Panc1 (cell line): ENCODE measurements at regions not wholly inside any gene's neighbourhood (a gene's known extent, or its start where the extent isn't known, plus 50 kb on each side); places are given as distances from the start of the nearest gene placed in this dataset.

ENCODE experiments used
- ATAC-seq: fragments of 200-7000 bp; cut with Tn5 transposase; 2 replicates; pipeline ENCODE4 v1.9.1; 2020; ENCODE audit warnings: mild to moderate bottlenecking, moderate library complexity
- BruUV-seq: library from RNA; stranded (reverse); fragments of 400-500 nt; replicated peaks from 2 replicates; lab custom pipeline; 2021; lab: Mats Ljungman, UMichigan
- CTCF ChIA-PET: fragments of 300-600 bp; sonication (Branson Sonifier 250); formaldehyde crosslinking; loops from one replicate; lab custom pipeline; 2022; ENCODE audit warnings: antibody characterized with exemption; lab: Charles Lee
- POLR2A ChIA-PET: fragments of 300-600 bp; sonication (Branson Sonifier 250); formaldehyde crosslinking; loops from one replicate; lab custom pipeline; 2022; ENCODE audit warnings: antibody characterized with exemption; lab: Charles Lee
- DNase-seq: peaks from one replicate; pipeline ENCODE4 v3.0.0-alpha.2; 2010; ENCODE audit warnings: low read depth, low spot score
- H3K27ac ChIP-seq: 2 replicates; pipeline ENCODE4 v1.5.1; 2011; ENCODE audit warnings: mild to moderate bottlenecking, low read length, inconsistent platforms
- H3K27me3 ChIP-seq: fragments of 200-500 bp; sonication (Bioruptor generic); 2 replicates; pipeline ENCODE4 v1.6.0; 2014; ENCODE audit warnings: low read length, inconsistent platforms; ENCODE audit not compliant: control insufficient read depth, insufficient read depth
- H3K36me3 ChIP-seq: fragments of 200-500 bp; sonication (Bioruptor generic); 2 replicates; pipeline ENCODE4 v1.5.1; 2014; ENCODE audit warnings: inconsistent platforms, mild to moderate bottlenecking, low read length, moderate library complexity; ENCODE audit not compliant: control insufficient read depth, insufficient read depth
- H3K4me1 ChIP-seq: 2 replicates; pipeline ENCODE4 v1.5.1; 2011; ENCODE audit warnings: inconsistent platforms, mild to moderate bottlenecking, low read length, moderate library complexity; ENCODE audit not compliant: control insufficient read depth, insufficient read depth
- H3K4me3 ChIP-seq, 2 experiments: 2 replicates each; pipeline ENCODE4 v1.5.1; 2011 to 2012; ENCODE audit warnings: low read depth in 2 of 2, low read length in 2 of 2, mild to moderate bottlenecking in 2 of 2, inconsistent platforms in 1 of 2, moderate library complexity in 1 of 2
- H3K9me3 ChIP-seq: fragments of 200-500 bp; sonication (Bioruptor generic); 2 replicates; pipeline ENCODE4 v1.5.1; 2014; ENCODE audit warnings: low read depth, mild to moderate bottlenecking, inconsistent platforms, low read length, moderate library complexity; ENCODE audit not compliant: control insufficient read depth, insufficient read depth
- CTCF ChIP-seq: fragments of 450-650 bp; IDR thresholded peaks from 2 replicates; pipeline ENCODE4 v1.5.1; 2017; ENCODE audit warnings: mild to moderate bottlenecking
- POLR2AphosphoS5 ChIP-seq: IDR thresholded peaks from 2 replicates; pipeline ENCODE4 v1.6.1; 2012; ENCODE audit warnings: mild to moderate bottlenecking, low read depth, low read length, moderate library complexity
- REST ChIP-seq, 2 experiments: IDR thresholded peaks; 2 replicates each; pipeline ENCODE4 v1.6.1; 2011 to 2012; ENCODE audit warnings: low read depth in 2 of 2, control low read depth in 1 of 2, low read length in 1 of 2, mild to moderate bottlenecking in 1 of 2, moderate library complexity in 1 of 2; ENCODE audit not compliant: insufficient read depth in 1 of 2
- SIN3A ChIP-seq: IDR thresholded peaks from 2 replicates; pipeline ENCODE4 v1.6.1; 2012; ENCODE audit warnings: low read depth, mild to moderate bottlenecking, low read length, moderate library complexity, borderline replicate concordance; ENCODE audit not compliant: insufficient read depth
- TCF7L2 ChIP-seq: IDR thresholded peaks from 2 replicates; pipeline ENCODE4 v1.6.1; 2011; ENCODE audit warnings: mild to moderate bottlenecking, low read depth, low read length, inconsistent platforms
- in situ Hi-C: cut with HindIII; loops from 2 replicates; pipeline ENCODE4 v1.10.0; 2016; ENCODE audit warnings: low sequenced_read_pairs, low pct_unique_long_range_greater_than_20kb
- intact Hi-C: fragments of 100-400 bp; cut with micrococcal nuclease; formaldehyde crosslinking; loops from one replicate; pipeline ENCODE4 v1.10.0; 2022; ENCODE audit not compliant: unreplicated experiment

- no peaks in the 10 kb centered on the region for H3K36me3 ChIP-seq
- H3K4me1 ChIP-seq: no peaks in the 10 kb centered on the region
- ChIA-PET POLR2A (no interaction called here), CTCF (interaction anchor here (0.7 kb wide), 1 partner anchor 356 kb away, joined by 5 read pairs; no protein-coding TSS in a partner anchor)
- BruUV-seq: no TSS peak
- H3K27ac ChIP-seq: no peak overlapping the region
- in situ Hi-C loops: no loop called here
- no peak for DNase-seq
- H3K9me3 ChIP-seq: no peaks in the 10 kb centered on the region
- H3K27me3 ChIP-seq: no peaks in the 10 kb centered on the region
- no peak overlapping the region for H3K4me3 ChIP-seq
- intact Hi-C loops: no loop called here
- TF ChIP-seq SIN3A (no peak), CTCF (no peak), POLR2AphosphoS5 (no peak), REST (IDR thresholded peaks at IDR 0.05; ENCODE audit: insufficient read depth in 1 of 2, low read depth in 2 of 2, low read length in 1 of 2) (no peak), TCF7L2 (no peak)
- no peak for ATAC-seq
Measured at GRCh38 chr3:157624801-157625200, 121.6 kb upstream of the VEPH1 start.

GRCh38 chr3:157618886-157619285 is 115.7 kb upstream of the VEPH1 start:
- in situ Hi-C loops (no loop called here), intact Hi-C loops (loop anchor here (2.0 to 10.0 kb wide), 4 partner anchors 466 to 913 kb away; no protein-coding TSS in a partner anchor)
- ChIA-PET CTCF (no interaction called here), POLR2A (no interaction called here)
- no TSS peak for BruUV-seq
- Histone ChIP-seq H3K27me3 (peaks cover 2% of the 10 kb centered on the region; the same call in 1 of the 2 replicates), H3K36me3 (no peaks in the 10 kb centered on the region), H3K27ac (no peak overlapping the region), H3K4me1 (no peaks in the 10 kb centered on the region), H3K4me3 (no peak overlapping the region), H3K9me3 (no peaks in the 10 kb centered on the region)
- no peak for DNase-seq
- TF ChIP-seq POLR2AphosphoS5: no peak
- no peak for TF ChIP-seq CTCF
- TF ChIP-seq SIN3A: no peak
- TF ChIP-seq TCF7L2: no peak
- no peak for TF ChIP-seq REST (IDR thresholded peaks at IDR 0.05; ENCODE audit: insufficient read depth in 1 of 2, low read depth in 2 of 2, low read length in 1 of 2)
- no peak for ATAC-seq
